Right atrium auricular region (tissue), 2 donors: ENCODE measurements at regions not wholly inside any gene's neighbourhood (a gene's known extent, or its start where the extent isn't known, plus 50 kb on each side); places are given as distances from the start of the nearest gene placed in this dataset.

Experiments used
- DNase-seq: peaks from one replicate; pipeline ENCODE4 v3.0.0-alpha.2; 2019; ENCODE audit warnings: low spot score
- H3K27ac ChIP-seq, 2 donors: fragments of 200-600 bp; sonication (generic); 1 replicate in 1 of 2; 2 replicates in 1 of 2; pipeline ENCODE4 v1.5.1; 2016 to 2019
- H3K27me3 ChIP-seq, 2 donors: fragments of 200-600 bp; sonication (generic); one replicate each; pipeline versions ENCODE4 v1.5.1 to v1.6.0; 2017 to 2019
- H3K36me3 ChIP-seq: fragments of 200-600 bp; sonication (generic); one replicate; pipeline ENCODE4 v1.5.1; 2016
- H3K4me1 ChIP-seq, 2 donors: fragments of 200-600 bp; sonication (generic); one replicate each; pipeline versions ENCODE4 v1.5.1 to v1.6.0; 2017 to 2019
- H3K4me3 ChIP-seq, 2 donors: fragments of 200-600 bp; sonication (generic); 1 replicate in 1 of 2; 2 replicates in 1 of 2; pipeline ENCODE4 v1.5.1; 2017 to 2019; ENCODE audit warnings: mild to moderate bottlenecking in 1 of 2, moderate library complexity in 1 of 2
- H3K9me3 ChIP-seq, 2 donors: fragments of 200-600 bp; sonication (generic); one replicate each; pipeline ENCODE4 v1.5.1; 2019
- CTCF ChIP-seq, 2 donors: fragments of 200-600 bp; sonication (generic); IDR thresholded peaks; one replicate each; pipeline ENCODE4 v1.5.1; 2019; ENCODE audit warnings: antibody characterized with exemption in 2 of 2

DNA sequence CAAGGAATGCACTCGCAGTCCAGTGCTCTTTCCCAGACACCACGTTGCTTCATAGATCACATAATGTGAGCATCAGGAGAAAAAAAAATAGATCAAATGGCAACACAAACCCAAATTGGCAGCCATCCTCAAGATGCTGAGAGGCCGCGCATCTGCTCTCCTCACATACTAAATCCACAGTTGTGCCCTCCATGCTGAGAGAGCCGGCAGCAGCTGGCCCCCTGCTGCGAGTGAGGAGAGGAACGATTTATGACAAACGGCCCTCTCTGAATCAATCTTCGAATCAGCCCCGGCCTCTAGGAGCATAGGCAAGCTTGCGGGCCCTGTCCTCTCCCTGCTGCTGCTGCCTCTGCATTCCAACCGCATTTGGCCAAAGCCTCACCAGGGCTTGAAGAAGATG, 159.9 kb upstream of the TENM4 start:
- Histone ChIP-seq H3K4me1 (no peaks in the 10 kb centered on the region), H3K27me3 (no peaks in the 10 kb centered on the region), H3K36me3 (no peaks in the 10 kb centered on the region), H3K4me3 (no peak overlapping the region), H3K9me3 (no peaks in the 10 kb centered on the region), H3K27ac (no peak overlapping the region)
- no peak for DNase-seq
- TF ChIP-seq CTCF (IDR thresholded peaks at IDR 0.05), result no peak

DNA sequence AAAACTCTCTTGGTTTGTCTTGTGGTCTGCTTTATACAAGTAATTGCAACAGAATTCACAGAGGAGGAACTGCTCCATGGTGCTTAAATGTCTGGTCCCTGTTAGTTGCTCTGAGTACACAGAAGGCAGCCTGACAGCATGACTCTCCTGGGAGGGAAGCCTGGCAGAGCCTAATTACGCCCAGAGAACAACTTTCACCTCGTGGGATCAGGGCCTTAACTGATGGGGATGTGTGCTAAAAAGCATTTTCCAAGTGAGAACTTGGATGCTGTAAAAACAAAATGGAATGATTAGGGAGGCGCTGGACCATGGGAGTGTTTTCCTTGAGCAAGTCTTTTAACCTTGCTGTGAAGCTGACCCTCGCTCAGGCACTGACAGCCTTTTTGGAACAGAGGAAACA, 154.0 kb upstream of the TENM4 start:
- Histone ChIP-seq H3K4me3 (no peak overlapping the region), H3K36me3 (no peaks in the 10 kb centered on the region), H3K9me3 (peaks cover 0 to 6% of the 10 kb centered on the region in 2 donors), H3K4me1 (no peaks in the 10 kb centered on the region), H3K27ac (no peak overlapping the region), H3K27me3 (no peaks in the 10 kb centered on the region)
- DNase-seq, result no peak
- TF ChIP-seq CTCF (IDR thresholded peaks at IDR 0.05), result no peak

- Histone ChIP-seq H3K27me3 (no peaks in the 10 kb centered on the region), H3K27ac (no peak overlapping the region), H3K4me1 (no peaks in the 10 kb centered on the region), H3K36me3 (no peaks in the 10 kb centered on the region), H3K9me3 (peaks cover 0 to 6% of the 10 kb centered on the region in 2 donors), H3K4me3 (no peak overlapping the region)
- no peak for TF ChIP-seq CTCF (IDR thresholded peaks at IDR 0.05)
- DNase-seq, result no peak
These were observed 152.0 kb upstream of the TENM4 start for GRCh38 chr11:79592824-79593223.

- no peak for DNase-seq
- Histone ChIP-seq H3K36me3 (no peaks in the 10 kb centered on the region), H3K27me3 (no peaks in the 10 kb centered on the region), H3K27ac (no peak overlapping the region), H3K4me3 (no peak overlapping the region), H3K9me3 (peaks cover 0 to 6% of the 10 kb centered on the region in 2 donors), H3K4me1 (no peaks in the 10 kb centered on the region)
- TF ChIP-seq CTCF (IDR thresholded peaks at IDR 0.05), result no peak
These were observed 151.6 kb upstream of the TENM4 start for GRCh38 chr11:79592406-79592805.

DNA sequence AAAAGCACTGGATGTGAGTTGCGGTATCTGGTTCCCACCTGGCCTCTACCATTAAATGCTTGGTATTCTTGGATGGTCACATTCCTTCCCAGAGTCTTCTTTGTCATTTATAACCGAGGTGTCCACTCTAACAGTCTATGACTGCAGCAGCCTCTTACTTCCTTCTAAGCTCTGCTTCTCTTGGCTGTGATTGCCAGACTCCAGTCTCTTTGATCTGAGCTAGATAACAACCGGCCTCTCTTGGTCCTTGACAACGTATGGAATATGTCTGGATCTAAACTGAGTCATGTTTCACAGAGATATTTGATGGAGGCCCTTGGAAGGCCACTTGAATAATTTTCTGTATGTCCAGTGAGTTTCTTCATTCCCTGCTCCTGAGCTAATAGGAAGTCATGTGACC, 141.6 kb upstream of the TENM4 start:
- Histone ChIP-seq H3K27ac (no peak overlapping the region), H3K4me1 (no peaks in the 10 kb centered on the region), H3K4me3 (no peak overlapping the region), H3K27me3 (no peaks in the 10 kb centered on the region), H3K9me3 (no peaks in the 10 kb centered on the region), H3K36me3 (no peaks in the 10 kb centered on the region)
- no peak for DNase-seq
- TF ChIP-seq CTCF (IDR thresholded peaks at IDR 0.05), result no peak

GRCh38 chr11:79579063-79579462, 138.2 kb upstream of the TENM4 start:
- Histone ChIP-seq H3K27me3 (no peaks in the 10 kb centered on the region), H3K9me3 (no peaks in the 10 kb centered on the region), H3K27ac (no peak overlapping the region), H3K36me3 (no peaks in the 10 kb centered on the region), H3K4me3 (no peak overlapping the region), H3K4me1 (no peaks in the 10 kb centered on the region)
- DNase-seq, result no peak
- TF ChIP-seq CTCF (IDR thresholded peaks at IDR 0.05), result no peak
